Activated T-helper 2 cell treated with anti-CD3 and anti-CD28 coated beads, Interferon-gamma antibody, Interleukin-2, Interleukin-4, amounts not matched to agents 10 μg/mL and 5 μg/mL and 100 μg/mL, durations not matched to agents 14 hours and 24 hours and 36 hours (primary cell): ENCODE measurements at regions not wholly inside any gene's neighbourhood (a gene's known extent, or its start where the extent isn't known, plus 50 kb on each side); places are given as distances from the start of the nearest gene placed in this dataset.

Source experiments
- DNase-seq: peaks from one replicate; pipeline ENCODE4 v3.0.0; 2021; ENCODE audit warnings: low spot score
- H3K27ac Mint-ChIP-seq: one replicate; pipeline ENCODE4 v1.8.0; 2021; ENCODE audit warnings: mixed read lengths
- H3K27me3 Mint-ChIP-seq: one replicate; pipeline ENCODE4 v1.8.0; 2021; ENCODE audit warnings: low read depth, mixed read lengths
- H3K36me3 Mint-ChIP-seq: one replicate; pipeline ENCODE4 v1.8.0; 2021; ENCODE audit warnings: low read depth, mixed read lengths
- H3K4me1 Mint-ChIP-seq: one replicate; pipeline ENCODE4 v1.8.0; 2021; ENCODE audit warnings: low read depth, mixed read lengths
- H3K4me3 Mint-ChIP-seq: one replicate; pipeline ENCODE4 v1.8.0; 2021; ENCODE audit warnings: low read depth, mild to moderate bottlenecking, moderate library complexity, mixed read lengths
- H3K9me3 Mint-ChIP-seq: one replicate; pipeline ENCODE4 v1.8.0; 2021; ENCODE audit warnings: mixed read lengths
- intact Hi-C: fragments of 100-400 bp; cut with micrococcal nuclease; formaldehyde crosslinking; loops from one replicate; pipeline ENCODE4 v1.15.1; 2023

DNA sequence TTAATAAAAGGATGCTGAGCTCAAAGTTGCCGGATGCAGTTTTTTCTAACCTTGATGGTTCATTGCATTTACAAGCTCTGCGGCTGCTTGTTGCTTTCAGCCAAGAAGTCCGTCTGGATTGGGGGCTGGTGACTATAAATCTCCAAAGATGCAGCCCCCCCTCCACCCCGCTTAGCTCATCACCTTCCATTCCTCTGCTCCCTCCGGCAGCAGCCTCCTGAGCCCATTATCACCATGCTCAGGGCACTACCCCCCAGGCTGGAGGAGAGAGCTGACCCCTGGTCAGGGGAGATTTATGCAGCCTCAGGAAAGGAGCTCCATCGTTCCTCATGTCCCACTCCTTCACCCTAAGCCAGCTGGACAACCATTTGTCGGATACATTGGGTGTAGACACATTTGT lies 55.3 kb upstream of the ZRANB1 start:
- Mint-ChIP-seq H3K4me1 (no peaks in the 10 kb centered on the region), H3K4me3 (no peak overlapping the region), H3K9me3 (no peaks in the 10 kb centered on the region), H3K27ac (no peak overlapping the region), H3K36me3 (no peaks in the 10 kb centered on the region), H3K27me3 (no peaks in the 10 kb centered on the region)
- intact Hi-C loops: loop anchor here (1.0 kb wide), 1 partner anchor 21 kb away; no protein-coding TSS in a partner anchor
- DNase-seq: no peak

DNA sequence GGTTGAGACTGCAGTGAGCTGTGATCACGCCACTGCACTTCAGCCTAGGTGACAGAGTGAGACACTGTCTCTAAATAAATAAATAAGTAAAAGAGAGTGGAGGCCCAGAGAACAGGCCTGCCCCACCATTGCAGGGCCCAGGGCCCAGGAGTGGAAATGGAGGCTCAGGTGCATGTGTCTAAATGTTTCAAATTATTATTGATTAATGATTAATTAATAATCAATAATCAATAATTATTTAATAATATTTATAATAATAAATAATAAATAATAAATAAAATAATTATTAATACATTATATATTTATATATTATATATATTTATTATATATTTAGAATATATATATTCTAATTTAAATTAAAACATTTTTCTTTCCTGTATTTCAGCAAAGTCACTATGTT lies 53.7 kb upstream of the ZRANB1 start:
- no peaks in the 10 kb centered on the region for H3K36me3 Mint-ChIP-seq
- no peak overlapping the region for H3K4me3 Mint-ChIP-seq
- no peak for DNase-seq
- H3K9me3 Mint-ChIP-seq: no peaks in the 10 kb centered on the region
- no peak overlapping the region for H3K27ac Mint-ChIP-seq
- intact Hi-C loops: no loop called here
- no peaks in the 10 kb centered on the region for H3K27me3 Mint-ChIP-seq
- no peaks in the 10 kb centered on the region for H3K4me1 Mint-ChIP-seq

GRCh38 chr10:124892031-124892430 lies 49.9 kb upstream of the ZRANB1 start:
- no peaks in the 10 kb centered on the region for H3K4me1 Mint-ChIP-seq
- no peaks in the 10 kb centered on the region for H3K9me3 Mint-ChIP-seq
- H3K27me3 Mint-ChIP-seq: no peaks in the 10 kb centered on the region
- DNase-seq: no peak
- no peak overlapping the region for H3K4me3 Mint-ChIP-seq
- intact Hi-C loops: no loop called here
- no peak overlapping the region for H3K27ac Mint-ChIP-seq
- no peaks in the 10 kb centered on the region for H3K36me3 Mint-ChIP-seq
